HEK293 (cell line): ENCODE measurements at regions not wholly inside any gene's neighbourhood (a gene's known extent, or its start where the extent isn't known, plus 50 kb on each side); places are given as distances from the start of the nearest gene placed in this dataset.
A peak's percentile ranks its signal among the peaks of the same experiment; 100 is the strongest.

Experiments used
- CTCF ChIA-PET: fragments of 350-600 bp; formaldehyde crosslinking; extraction: SDS; loops from one replicate; lab custom pipeline; 2021; ENCODE audit warnings: antibody characterized with exemption; lab: Yijun Ruan, JAX
- POLR2A ChIA-PET: fragments of 300-600 bp; formaldehyde crosslinking; extraction: SDS; loops from one replicate; lab custom pipeline; 2020; ENCODE audit warnings: antibody characterized with exemption, inconsistent platforms; lab: Yijun Ruan, JAX
- H3K27ac ChIP-seq: fragments of 200-500 bp; sonication (Bioruptor generic); 2 replicates; pipeline ENCODE4 v1.5.1; 2014; ENCODE audit warnings: low read depth, low read length, control low read depth, inconsistent platforms; ENCODE audit errors: extremely low read depth
- H3K36me3 ChIP-seq, 2 experiments: fragments of 200-500 bp in 1 of 2; sonication (Bioruptor generic) in 1 of 2; 1 replicate in 1 of 2; 2 replicates in 1 of 2; pipeline ENCODE4 v1.5.1; 2014 to 2017; ENCODE audit warnings: inconsistent platforms in 2 of 2, low read length in 2 of 2; ENCODE audit not compliant: control insufficient read depth in 2 of 2, insufficient read depth in 1 of 2
- H3K4me1 ChIP-seq: fragments of 200-500 bp; sonication (Bioruptor generic); 2 replicates; pipeline ENCODE4 v1.5.1; 2014; ENCODE audit warnings: mild to moderate bottlenecking, low read length, inconsistent platforms; ENCODE audit not compliant: control insufficient read depth, insufficient read depth
- H3K4me3 ChIP-seq: 2 replicates; pipeline ENCODE4 v1.5.1; 2011; ENCODE audit warnings: low read depth, mild to moderate bottlenecking, control low read depth, low read length, moderate library complexity
- H3K9me3 ChIP-seq: fragments of 200-500 bp; sonication (Bioruptor generic); 2 replicates; pipeline ENCODE4 v1.5.1; 2014; ENCODE audit warnings: low read depth, low read length, inconsistent platforms; ENCODE audit not compliant: control insufficient read depth, insufficient read depth
- GLIS2 ChIP-seq: fragments of 450-650 bp; formaldehyde crosslinking; IDR thresholded peaks from 2 replicates; pipeline ENCODE4 v1.5.1; 2016; ENCODE audit warnings: missing biosample characterization, missing genetic modification characterization
- HIC1 ChIP-seq: fragments of 450-650 bp; formaldehyde crosslinking; IDR thresholded peaks from 2 replicates; pipeline ENCODE4 v1.5.1; 2016; ENCODE audit warnings: missing biosample characterization, missing genetic modification characterization
- IKZF3 ChIP-seq: fragments of 450-650 bp; IDR thresholded peaks from 2 replicates; pipeline ENCODE4 v1.5.0; 2018; ENCODE audit warnings: missing biosample characterization, mild to moderate bottlenecking, missing genetic modification characterization, moderate library complexity
- KLF10 ChIP-seq: fragments of 450-650 bp; IDR thresholded peaks from 2 replicates; pipeline ENCODE4 v1.5.1; 2018; ENCODE audit warnings: missing biosample characterization, mild to moderate bottlenecking, missing genetic modification characterization
- PRDM1 ChIP-seq: fragments of 450-650 bp; formaldehyde crosslinking; IDR thresholded peaks from 2 replicates; pipeline ENCODE4; 2016; ENCODE audit warnings: missing biosample characterization, missing genetic modification characterization
- SCRT2 ChIP-seq: fragments of 450-650 bp; formaldehyde crosslinking; IDR thresholded peaks from 2 replicates; pipeline ENCODE4 v1.5.1; 2016; ENCODE audit warnings: missing biosample characterization, missing genetic modification characterization
- SETDB1 ChIP-seq: IDR thresholded peaks from one replicate; pipeline ENCODE4 v1.6.1; 2017; ENCODE audit warnings: mild to moderate bottlenecking, low read length, moderate library complexity, mixed read lengths; ENCODE audit not compliant: insufficient read length
- SP3 ChIP-seq: fragments of 450-650 bp; formaldehyde crosslinking; IDR thresholded peaks from 2 replicates; pipeline ENCODE4 v1.5.1; 2016; ENCODE audit warnings: missing biosample characterization, missing genetic modification characterization
- ZFP3 ChIP-seq: fragments of 450-650 bp; formaldehyde crosslinking; IDR thresholded peaks from 2 replicates; pipeline ENCODE4 v1.5.1; 2016; ENCODE audit warnings: low read depth, missing biosample characterization, missing genetic modification characterization
- ZNF112 ChIP-seq: fragments of 450-650 bp; formaldehyde crosslinking; IDR thresholded peaks from 2 replicates; pipeline ENCODE4 v1.5.0; 2017; ENCODE audit warnings: missing biosample characterization, missing genetic modification characterization
- ZNF140 ChIP-seq: fragments of 450-650 bp; formaldehyde crosslinking; IDR thresholded peaks from 2 replicates; pipeline ENCODE4 v1.5.1; 2016; ENCODE audit warnings: missing biosample characterization, missing genetic modification characterization
- ZNF184 ChIP-seq: fragments of 450-650 bp; IDR thresholded peaks from 2 replicates; pipeline ENCODE4 v1.5.1; 2018; ENCODE audit warnings: missing biosample characterization, mild to moderate bottlenecking, missing genetic modification characterization
- ZNF26 ChIP-seq: fragments of 450-650 bp; formaldehyde crosslinking; IDR thresholded peaks from 2 replicates; pipeline ENCODE4 v1.5.1; 2016; ENCODE audit warnings: missing biosample characterization, missing genetic modification characterization
- ZNF280D ChIP-seq: fragments of 450-650 bp; formaldehyde crosslinking; IDR thresholded peaks from 2 replicates; pipeline ENCODE4 v1.5.1; 2016; ENCODE audit warnings: missing biosample characterization, missing genetic modification characterization
- ZNF350 ChIP-seq: fragments of 450-650 bp; formaldehyde crosslinking; IDR thresholded peaks from 2 replicates; pipeline ENCODE4 v1.5.0; 2017; ENCODE audit warnings: missing biosample characterization, mild to moderate bottlenecking, missing genetic modification characterization
- ZNF48 ChIP-seq: fragments of 450-650 bp; formaldehyde crosslinking; IDR thresholded peaks from 2 replicates; pipeline ENCODE4 v1.5.1; 2016; ENCODE audit warnings: missing biosample characterization, missing genetic modification characterization
- ZNF561 ChIP-seq: fragments of 450-650 bp; IDR thresholded peaks from 2 replicates; pipeline ENCODE4 v1.5.1; 2018; ENCODE audit warnings: missing biosample characterization, missing genetic modification characterization, borderline replicate concordance
- ZNF571 ChIP-seq: fragments of 450-650 bp; formaldehyde crosslinking; IDR thresholded peaks from 2 replicates; pipeline ENCODE4 v1.5.0; 2017; ENCODE audit warnings: missing biosample characterization, missing genetic modification characterization
- ZNF600 ChIP-seq: fragments of 450-650 bp; formaldehyde crosslinking; IDR thresholded peaks from 2 replicates; pipeline ENCODE4 v1.5.1; 2016; ENCODE audit warnings: missing biosample characterization, missing genetic modification characterization
- ZNF660 ChIP-seq: fragments of 450-650 bp; IDR thresholded peaks from 2 replicates; pipeline ENCODE4 v1.5.1; 2018; ENCODE audit warnings: missing biosample characterization, mild to moderate bottlenecking, missing genetic modification characterization
- ZNF791 ChIP-seq: fragments of 450-650 bp; formaldehyde crosslinking; IDR thresholded peaks from 2 replicates; pipeline ENCODE4 v1.5.1; 2016; ENCODE audit warnings: missing biosample characterization, missing genetic modification characterization
- ZNF843 ChIP-seq: fragments of 450-650 bp; formaldehyde crosslinking; IDR thresholded peaks from 2 replicates; pipeline ENCODE4 v1.5.1; 2016; ENCODE audit warnings: missing biosample characterization, missing genetic modification characterization
- ZXDB ChIP-seq: fragments of 450-650 bp; formaldehyde crosslinking; IDR thresholded peaks from 2 replicates; pipeline ENCODE4 v1.5.1; 2016; ENCODE audit warnings: missing biosample characterization, missing genetic modification characterization
- TF ChIP-seq, protein P1 (sequence below): fragments of 450-650 bp; IDR thresholded peaks from 2 replicates; pipeline ENCODE4 v1.5.1; 2018; ENCODE audit warnings: missing biosample characterization, mild to moderate bottlenecking, missing genetic modification characterization
- TF ChIP-seq, protein P2 (sequence below): fragments of 450-650 bp; formaldehyde crosslinking; IDR thresholded peaks from 2 replicates; pipeline ENCODE4 v1.5.1; 2016; ENCODE audit warnings: missing biosample characterization, missing genetic modification characterization

- H3K4me3 ChIP-seq, result no peak overlapping the region
- H3K27ac ChIP-seq, result peak overlapping the region; percentile 79
- ChIA-PET CTCF (interaction anchor here (1.2 kb wide), 1 partner anchor 10 kb away, joined by 3 read pairs; no protein-coding TSS in a partner anchor), POLR2A (interaction anchor here (0.8 to 0.9 kb wide), 2 partner anchors 56 to 58 kb away, joined by 3 read pairs; no protein-coding TSS in a partner anchor)
- no peaks in the 10 kb centered on the region for H3K9me3 ChIP-seq
- peaks cover 17% of the 10 kb centered on the region for H3K4me1 ChIP-seq
- no peaks in the 10 kb centered on the region for H3K36me3 ChIP-seq
- TF ChIP-seq ZNF48 (tag by site-specific recombination) (no peak), ZNF843 (tag by site-specific recombination) (peak; percentile 58), GLIS2 (tag by site-specific recombination) (no peak), ZNF350 (tag by site-specific recombination) (no peak), ZNF660 (tag by site-specific recombination) (0 out of 2 replicates have a peak, but pooled peaks have one; percentile 52), ZXDB (peak; percentile 31; the same call in 1 of the 2 replicates), ZNF26 (no peak), ZNF280D (tag by site-specific recombination) (no peak), ZNF140 (tag by site-specific recombination) (no peak), SETDB1 (no peak), KLF10 (tag by site-specific recombination) (peak; percentile 31; the same call in 1 of the 2 replicates), PRDM1 (tag by site-specific recombination) (no peak), ZNF571 (tag by site-specific recombination) (no peak), ZNF561 (no peak), ZNF184 (tag by site-specific recombination) (peak; percentile 85), ZNF600 (tag by site-specific recombination) (peak; percentile 66; the same call in 1 of the 2 replicates), HIC1 (peak; percentile 88), ZFP3 (tag by site-specific recombination) (no peak), SP3 (tag by site-specific recombination) (0 out of 2 replicates have a peak, but pooled peaks have one; percentile 23), SCRT2 (tag by site-specific recombination) (peak; percentile 96), ZNF112 (tag by site-specific recombination) (no peak), ZNF791 (tag by site-specific recombination) (no peak), IKZF3 (tag by site-specific recombination) (peak; percentile 64)
- TF ChIP-seq, protein P1, sequence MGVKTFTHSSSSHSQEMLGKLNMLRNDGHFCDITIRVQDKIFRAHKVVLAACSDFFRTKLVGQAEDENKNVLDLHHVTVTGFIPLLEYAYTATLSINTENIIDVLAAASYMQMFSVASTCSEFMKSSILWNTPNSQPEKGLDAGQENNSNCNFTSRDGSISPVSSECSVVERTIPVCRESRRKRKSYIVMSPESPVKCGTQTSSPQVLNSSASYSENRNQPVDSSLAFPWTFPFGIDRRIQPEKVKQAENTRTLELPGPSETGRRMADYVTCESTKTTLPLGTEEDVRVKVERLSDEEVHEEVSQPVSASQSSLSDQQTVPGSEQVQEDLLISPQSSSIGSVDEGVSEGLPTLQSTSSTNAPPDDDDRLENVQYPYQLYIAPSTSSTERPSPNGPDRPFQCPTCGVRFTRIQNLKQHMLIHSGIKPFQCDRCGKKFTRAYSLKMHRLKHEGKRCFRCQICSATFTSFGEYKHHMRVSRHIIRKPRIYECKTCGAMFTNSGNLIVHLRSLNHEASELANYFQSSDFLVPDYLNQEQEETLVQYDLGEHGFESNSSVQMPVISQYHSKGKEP, result peak; percentile 72
- TF ChIP-seq, protein P2, sequence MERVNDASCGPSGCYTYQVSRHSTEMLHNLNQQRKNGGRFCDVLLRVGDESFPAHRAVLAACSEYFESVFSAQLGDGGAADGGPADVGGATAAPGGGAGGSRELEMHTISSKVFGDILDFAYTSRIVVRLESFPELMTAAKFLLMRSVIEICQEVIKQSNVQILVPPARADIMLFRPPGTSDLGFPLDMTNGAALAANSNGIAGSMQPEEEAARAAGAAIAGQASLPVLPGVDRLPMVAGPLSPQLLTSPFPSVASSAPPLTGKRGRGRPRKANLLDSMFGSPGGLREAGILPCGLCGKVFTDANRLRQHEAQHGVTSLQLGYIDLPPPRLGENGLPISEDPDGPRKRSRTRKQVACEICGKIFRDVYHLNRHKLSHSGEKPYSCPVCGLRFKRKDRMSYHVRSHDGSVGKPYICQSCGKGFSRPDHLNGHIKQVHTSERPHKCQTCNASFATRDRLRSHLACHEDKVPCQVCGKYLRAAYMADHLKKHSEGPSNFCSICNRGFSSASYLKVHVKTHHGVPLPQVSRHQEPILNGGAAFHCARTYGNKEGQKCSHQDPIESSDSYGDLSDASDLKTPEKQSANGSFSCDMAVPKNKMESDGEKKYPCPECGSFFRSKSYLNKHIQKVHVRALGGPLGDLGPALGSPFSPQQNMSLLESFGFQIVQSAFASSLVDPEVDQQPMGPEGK (tag by site-specific recombination), result no peak
Observed at GRCh38 chr1:8097077-8097799, 71.1 kb upstream of the ERRFI1 start.
